ENCODE measurements at regions not wholly inside any gene's neighbourhood (a gene's known extent, or its start where the extent isn't known, plus 50 kb on each side); places are given as distances from the start of the nearest gene placed in this dataset.

DNA sequence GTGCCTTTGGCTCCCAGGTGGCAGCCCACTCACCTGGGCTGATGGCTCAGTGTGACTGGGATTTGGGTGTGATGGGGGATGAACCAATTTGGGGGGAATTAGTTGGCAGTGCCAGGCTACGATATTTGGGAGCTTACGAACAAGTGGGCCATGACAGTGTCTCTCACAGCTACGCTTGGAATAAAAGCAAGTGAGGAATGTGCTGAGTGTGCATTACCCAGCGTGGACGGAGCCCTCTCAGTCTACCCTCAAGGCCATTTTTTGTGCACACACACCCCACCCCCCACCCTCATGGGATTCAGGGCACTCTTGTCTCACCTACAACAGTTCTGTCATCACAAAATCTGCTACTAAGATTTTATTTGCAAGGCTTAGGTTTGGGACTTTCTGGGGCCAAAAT, 329.1 kb downstream of the NDFIP2 start:
- no peaks in the 10 kb centered on the region for H3K4me1 ChIP-seq
- no peaks in the 10 kb centered on the region for H3K36me3 ChIP-seq
- intact Hi-C loops (cut with DNase I; ENCODE audit: low total_unique reads): no loop called here
- TF ChIP-seq POLR2AphosphoS5 (IDR thresholded peaks at IDR 0.05): no peak
- TF ChIP-seq, protein P1, sequence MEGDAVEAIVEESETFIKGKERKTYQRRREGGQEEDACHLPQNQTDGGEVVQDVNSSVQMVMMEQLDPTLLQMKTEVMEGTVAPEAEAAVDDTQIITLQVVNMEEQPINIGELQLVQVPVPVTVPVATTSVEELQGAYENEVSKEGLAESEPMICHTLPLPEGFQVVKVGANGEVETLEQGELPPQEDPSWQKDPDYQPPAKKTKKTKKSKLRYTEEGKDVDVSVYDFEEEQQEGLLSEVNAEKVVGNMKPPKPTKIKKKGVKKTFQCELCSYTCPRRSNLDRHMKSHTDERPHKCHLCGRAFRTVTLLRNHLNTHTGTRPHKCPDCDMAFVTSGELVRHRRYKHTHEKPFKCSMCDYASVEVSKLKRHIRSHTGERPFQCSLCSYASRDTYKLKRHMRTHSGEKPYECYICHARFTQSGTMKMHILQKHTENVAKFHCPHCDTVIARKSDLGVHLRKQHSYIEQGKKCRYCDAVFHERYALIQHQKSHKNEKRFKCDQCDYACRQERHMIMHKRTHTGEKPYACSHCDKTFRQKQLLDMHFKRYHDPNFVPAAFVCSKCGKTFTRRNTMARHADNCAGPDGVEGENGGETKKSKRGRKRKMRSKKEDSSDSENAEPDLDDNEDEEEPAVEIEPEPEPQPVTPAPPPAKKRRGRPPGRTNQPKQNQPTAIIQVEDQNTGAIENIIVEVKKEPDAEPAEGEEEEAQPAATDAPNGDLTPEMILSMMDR (IDR thresholded peaks at IDR 0.05): no peak
- TF ChIP-seq POLR2A (IDR thresholded peaks at IDR 0.05): no peak
- H3K27me3 ChIP-seq: no peaks in the 10 kb centered on the region
- H3K4me3 ChIP-seq: no peak overlapping the region
- no peak overlapping the region for H3K27ac ChIP-seq
- peaks cover 0 to 5% of the 10 kb centered on the region in 2 donors for H3K9me3 ChIP-seq
- DNase-seq (ENCODE audit: low spot score in 2 of 2): no peak

DNA sequence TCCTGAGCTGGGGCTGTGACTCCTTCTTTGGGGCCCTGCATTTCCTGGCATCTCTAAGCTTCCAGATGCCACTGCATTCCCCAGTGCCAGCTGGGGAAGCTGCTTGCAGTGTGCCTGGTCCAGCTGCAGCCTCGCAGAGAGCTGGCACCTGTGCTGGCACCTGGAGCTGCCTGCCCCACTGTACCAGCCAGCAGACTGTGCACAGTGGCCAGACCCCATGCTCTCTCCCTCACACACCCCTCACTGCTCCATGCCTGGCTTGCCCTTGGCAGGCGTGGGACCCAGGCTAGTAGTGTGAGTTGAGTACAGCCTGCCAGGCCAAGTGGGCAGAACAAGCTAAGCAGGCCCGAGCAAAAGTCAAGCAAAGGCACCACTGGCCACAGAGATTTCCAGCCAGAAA, 327.5 kb downstream of the NDFIP2 start:
- TF ChIP-seq, protein P1 (IDR thresholded peaks at IDR 0.05): no peak
- no peak for TF ChIP-seq POLR2AphosphoS5 (IDR thresholded peaks at IDR 0.05)
- no peaks in the 10 kb centered on the region for H3K36me3 ChIP-seq
- intact Hi-C loops (cut with DNase I; ENCODE audit: low total_unique reads): no loop called here
- no peak overlapping the region for H3K27ac ChIP-seq
- H3K27me3 ChIP-seq: no peaks in the 10 kb centered on the region
- H3K4me1 ChIP-seq: no peaks in the 10 kb centered on the region
- DNase-seq (ENCODE audit: low spot score in 2 of 2): no peak
- H3K9me3 ChIP-seq: peaks cover 0 to 5% of the 10 kb centered on the region in 2 donors
- no peak overlapping the region for H3K4me3 ChIP-seq

GRCh38 chr13:79807554-79807953, 326.6 kb downstream of the NDFIP2 start:
- intact Hi-C loops (cut with DNase I; ENCODE audit: low total_unique reads): no loop called here
- Histone ChIP-seq H3K9me3 (peaks cover 0 to 5% of the 10 kb centered on the region in 2 donors), H3K36me3 (no peaks in the 10 kb centered on the region), H3K27me3 (no peaks in the 10 kb centered on the region), H3K27ac (no peak overlapping the region), H3K4me1 (no peaks in the 10 kb centered on the region), H3K4me3 (no peak overlapping the region)
- TF ChIP-seq POLR2AphosphoS5 (IDR thresholded peaks at IDR 0.05): no peak
- TF ChIP-seq, protein P1 (IDR thresholded peaks at IDR 0.05): no peak
- DNase-seq (ENCODE audit: low spot score in 2 of 2): no peak

- Histone ChIP-seq H3K9me3 (peaks cover 0 to 5% of the 10 kb centered on the region in 2 donors), H3K4me3 (no peak overlapping the region), H3K27me3 (no peaks in the 10 kb centered on the region), H3K27ac (no peak overlapping the region), H3K36me3 (no peaks in the 10 kb centered on the region), H3K4me1 (no peaks in the 10 kb centered on the region)
- DNase-seq (ENCODE audit: low spot score in 2 of 2): no peak
- TF ChIP-seq, protein P1 (IDR thresholded peaks at IDR 0.05): no peak
- no peak for TF ChIP-seq POLR2A (IDR thresholded peaks at IDR 0.05)
- TF ChIP-seq POLR2AphosphoS5 (IDR thresholded peaks at IDR 0.05): no peak
- intact Hi-C loops (cut with DNase I; ENCODE audit: low total_unique reads): no loop called here
These were observed 325.9 kb downstream of the NDFIP2 start for GRCh38 chr13:79806821-79807220.

DNA sequence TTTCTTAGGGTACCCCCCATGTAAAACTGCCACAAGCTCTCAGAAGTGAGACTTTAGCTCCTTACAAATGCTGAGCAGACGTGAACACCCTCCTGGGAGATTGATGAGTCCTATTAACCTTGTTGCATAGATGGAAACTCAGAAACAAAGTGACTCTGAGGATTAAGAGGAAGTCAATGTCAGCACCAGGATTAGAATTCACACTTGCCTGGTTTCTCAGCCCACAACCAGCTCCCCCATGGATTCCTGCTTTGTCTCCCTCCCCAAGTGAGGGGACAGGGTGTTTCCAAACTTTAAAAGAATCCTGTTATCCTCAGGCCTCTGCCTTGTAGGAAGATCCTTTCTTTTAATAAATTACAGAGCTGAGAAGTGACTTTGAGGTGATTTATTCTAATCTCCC, 324.4 kb downstream of the NDFIP2 start:
- H3K36me3 ChIP-seq: no peaks in the 10 kb centered on the region
- no peaks in the 10 kb centered on the region for H3K27me3 ChIP-seq
- no peak overlapping the region for H3K4me3 ChIP-seq
- no peak overlapping the region for H3K27ac ChIP-seq
- TF ChIP-seq, protein P1 (IDR thresholded peaks at IDR 0.05): no peak
- TF ChIP-seq POLR2AphosphoS5 (IDR thresholded peaks at IDR 0.05): no peak
- no peak for TF ChIP-seq POLR2A (IDR thresholded peaks at IDR 0.05)
- no peak for DNase-seq (ENCODE audit: low spot score in 2 of 2)
- no peaks in the 10 kb centered on the region for H3K4me1 ChIP-seq
- intact Hi-C loops (cut with DNase I; ENCODE audit: low total_unique reads): no loop called here
- H3K9me3 ChIP-seq: peaks cover 0 to 5% of the 10 kb centered on the region in 2 donors

All from breast epithelium (tissue), 4 donors.